BLaER1 (cell line): ENCODE measurements at regions not wholly inside any gene's neighbourhood (a gene's known extent, or its start where the extent isn't known, plus 50 kb on each side); places are given as distances from the start of the nearest gene placed in this dataset.

Experiments used
- H3K27ac ChIP-seq: shearing (Covaris generic); formaldehyde crosslinking; 2 replicates; pipeline ENCODE4 v1.8.1; 2022
- H3K27me3 ChIP-seq: shearing (Covaris generic); formaldehyde crosslinking; 2 replicates; pipeline ENCODE4 v1.8.1; 2022
- H3K36me3 ChIP-seq: shearing (Covaris generic); formaldehyde crosslinking; 2 replicates; pipeline ENCODE4 v1.8.1; 2022
- H3K4me1 ChIP-seq: shearing (Covaris generic); formaldehyde crosslinking; 2 replicates; pipeline ENCODE4 v1.8.1; 2022
- H3K4me2 ChIP-seq: shearing (Covaris generic); formaldehyde crosslinking; 2 replicates; pipeline ENCODE4 v1.8.1; 2022
- H3K4me3 ChIP-seq: shearing (Covaris generic); formaldehyde crosslinking; 2 replicates; pipeline ENCODE4 v1.8.1; 2022
- H3K9ac ChIP-seq: shearing (Covaris generic); formaldehyde crosslinking; 2 replicates; pipeline ENCODE4 v1.8.1; 2022
- H3K9me3 ChIP-seq: shearing (Covaris generic); formaldehyde crosslinking; 2 replicates; pipeline ENCODE4 v1.8.1; 2022
- H4K20me1 ChIP-seq: shearing (Covaris generic); formaldehyde crosslinking; 2 replicates; pipeline ENCODE4 v1.8.1; 2022
- Cebpa-rat ChIP-seq: shearing (Covaris generic); IDR thresholded peaks from 2 replicates; pipeline ENCODE4 v1.8.1; 2022

DNA sequence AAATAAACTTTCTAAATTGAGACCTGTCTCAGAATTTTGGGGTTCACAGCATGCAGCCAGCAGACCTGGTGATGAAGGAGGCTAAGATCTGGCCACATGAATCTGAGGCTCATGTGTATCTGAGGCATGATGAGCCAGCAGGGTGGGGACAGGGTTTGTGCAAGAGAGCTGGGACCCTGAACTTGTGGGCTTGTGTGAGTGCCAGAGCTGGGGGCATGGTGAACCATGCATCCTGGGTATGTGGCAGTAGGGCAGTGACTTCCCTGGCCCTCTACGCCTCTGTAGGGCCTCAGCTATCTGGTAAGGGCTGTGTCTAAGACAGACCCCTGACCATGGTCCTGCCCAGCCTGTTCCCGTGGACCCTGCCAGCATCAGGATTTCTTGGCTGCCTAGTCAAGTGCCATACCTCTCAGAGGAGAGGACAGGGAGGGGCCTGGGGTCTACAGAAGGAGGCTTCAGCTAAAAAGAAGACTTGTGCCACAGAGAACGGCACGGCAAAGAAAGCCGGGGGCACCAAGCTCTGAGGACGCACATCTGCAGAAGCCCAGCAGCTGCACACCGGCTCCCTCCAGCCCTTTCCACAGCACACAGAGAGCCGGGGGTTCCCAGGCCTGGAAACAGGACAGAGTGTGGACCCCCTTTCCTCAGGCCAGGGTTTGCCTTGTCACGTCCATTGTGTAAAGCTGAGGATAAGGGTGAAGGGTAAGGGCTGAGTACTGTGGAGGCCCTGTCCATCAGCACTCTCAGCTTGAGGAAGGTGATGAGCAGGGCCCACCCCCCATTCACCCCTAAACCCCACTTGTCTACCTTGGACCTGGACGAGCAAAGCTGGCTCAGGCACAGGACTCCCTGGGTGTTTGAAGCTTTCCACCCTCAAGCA, 130.1 kb downstream of the MRPL36 start:
- Histone ChIP-seq H3K4me2 (no peak overlapping the region), H4K20me1 (no peaks in the 10 kb centered on the region), H3K9ac (no peak overlapping the region), H3K4me1 (peaks cover 21% of the 10 kb centered on the region), H3K36me3 (no peaks in the 10 kb centered on the region), H3K27ac (no peak overlapping the region), H3K27me3 (peaks cover 47% of the 10 kb centered on the region), H3K4me3 (no peak overlapping the region), H3K9me3 (peaks cover 9% of the 10 kb centered on the region; the same call in 1 of the 2 replicates)
- no peak for TF ChIP-seq Cebpa-rat

DNA sequence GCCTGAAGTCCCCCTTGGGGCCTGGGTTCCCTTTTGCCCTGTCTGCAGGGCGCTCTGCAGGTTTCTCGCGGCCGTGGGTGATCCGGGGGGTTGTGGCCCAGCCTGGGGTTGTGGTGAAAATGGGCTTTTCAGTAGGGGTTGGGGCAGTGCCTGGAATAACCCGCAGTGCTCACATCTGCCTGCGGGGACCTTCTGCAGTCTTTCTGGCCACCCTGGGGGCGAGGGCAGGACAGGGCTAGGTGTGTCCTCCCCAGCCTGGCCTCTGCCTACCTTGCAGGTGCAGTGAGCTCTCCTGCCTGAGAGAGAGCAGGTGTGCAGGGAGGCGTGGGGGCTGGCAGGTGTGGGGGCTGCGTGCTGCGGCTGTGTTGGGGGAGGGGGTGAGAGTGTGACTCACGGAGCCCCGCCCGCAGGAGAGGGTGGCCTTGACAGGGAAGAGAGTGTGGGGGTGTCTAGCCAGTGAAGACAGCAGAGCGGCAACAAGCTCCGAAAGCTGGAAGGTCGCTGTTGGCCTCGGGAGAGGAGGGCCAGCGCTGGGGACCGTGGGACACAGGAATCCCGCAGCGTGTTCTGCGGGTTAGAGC, 131.4 kb downstream of the MRPL36 start:
- no peak overlapping the region for H3K27ac ChIP-seq
- peaks cover 9% of the 10 kb centered on the region; the same call in 1 of the 2 replicates for H3K9me3 ChIP-seq
- no peak overlapping the region for H3K9ac ChIP-seq
- H3K27me3 ChIP-seq = peaks cover 51% of the 10 kb centered on the region
- peaks cover 21% of the 10 kb centered on the region for H3K4me1 ChIP-seq
- H3K4me2 ChIP-seq = peak overlapping the region; percentile 88
- H3K36me3 ChIP-seq = no peaks in the 10 kb centered on the region
- H4K20me1 ChIP-seq = no peaks in the 10 kb centered on the region
- no peak for TF ChIP-seq Cebpa-rat
- H3K4me3 ChIP-seq = peak overlapping the region; percentile 59

DNA sequence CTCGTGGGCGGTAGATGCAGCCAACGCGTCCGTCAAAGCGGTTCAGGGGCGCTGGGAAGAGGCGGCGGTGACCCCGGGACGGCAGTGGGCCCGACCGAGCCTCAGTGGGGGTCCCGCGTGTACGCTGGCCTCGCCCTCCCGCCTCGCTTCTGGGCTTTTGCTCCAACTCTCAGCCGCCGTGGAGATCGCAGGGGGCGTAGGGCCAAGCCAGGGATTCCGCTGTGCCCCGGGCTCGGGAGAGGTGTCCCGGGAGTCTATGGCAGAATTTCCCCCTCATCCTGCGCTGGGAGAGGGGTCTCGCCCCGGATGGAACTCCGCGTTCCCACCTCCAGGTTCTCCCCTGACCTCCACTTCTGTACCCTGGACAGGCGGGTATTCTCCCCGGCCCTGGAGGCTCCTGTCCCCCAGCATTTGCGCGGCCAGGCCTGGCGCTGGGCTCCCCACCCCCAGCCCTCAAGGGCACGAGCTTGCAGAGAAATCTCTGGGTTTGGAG, 131.9 kb downstream of the MRPL36 start:
- H3K27me3 ChIP-seq = peaks cover 51% of the 10 kb centered on the region
- H3K4me2 ChIP-seq = peak overlapping the region; percentile 88
- TF ChIP-seq Cebpa-rat = no peak
- H3K4me3 ChIP-seq = peak overlapping the region; percentile 59
- peaks cover 21% of the 10 kb centered on the region for H3K4me1 ChIP-seq
- H3K27ac ChIP-seq = no peak overlapping the region
- 0 out of 2 replicates have a peak overlapping the region, but pooled peaks have one; percentile 3 for H3K9ac ChIP-seq
- no peaks in the 10 kb centered on the region for H4K20me1 ChIP-seq
- no peaks in the 10 kb centered on the region for H3K36me3 ChIP-seq
- peaks cover 9% of the 10 kb centered on the region; the same call in 1 of the 2 replicates for H3K9me3 ChIP-seq

DNA sequence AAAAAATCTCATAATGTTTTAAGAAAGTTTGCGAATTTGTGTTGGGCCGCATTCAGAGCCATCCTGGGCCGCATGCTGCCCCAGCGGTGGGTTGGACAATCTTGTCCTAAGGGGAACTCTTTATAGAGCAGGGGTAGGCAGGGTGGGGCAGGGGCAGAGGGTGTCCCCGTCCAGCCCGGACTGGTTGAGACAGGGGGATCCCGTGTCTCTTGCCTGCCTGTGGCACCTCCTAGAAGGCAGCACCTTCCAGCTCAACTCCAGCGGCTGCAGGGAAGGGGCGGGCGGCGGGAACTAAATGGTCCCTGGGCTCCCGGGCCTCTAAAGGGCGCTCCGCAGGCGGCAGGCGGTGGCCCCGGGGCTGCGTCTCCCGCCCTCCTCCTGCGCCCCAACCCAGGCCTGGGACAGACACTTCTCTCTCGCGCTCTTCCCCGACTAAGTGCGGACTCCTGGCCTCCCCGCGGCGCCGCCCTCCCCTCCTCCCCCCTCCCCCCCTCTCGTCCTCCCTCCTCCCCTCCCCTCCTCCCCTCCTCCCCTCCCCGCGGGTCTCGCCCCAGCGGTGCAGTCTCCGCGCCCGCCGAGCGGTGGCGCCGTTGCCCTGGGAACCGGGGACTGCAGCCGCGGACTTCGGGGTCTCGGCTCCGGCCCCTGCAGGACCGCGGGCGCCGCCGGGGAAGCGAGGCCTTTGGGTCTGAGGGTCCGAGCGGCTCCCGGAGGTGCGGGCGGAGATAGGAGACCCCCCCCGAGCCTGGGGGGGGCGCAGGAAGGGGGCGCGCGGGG, 132.6 kb downstream of the MRPL36 start:
- TF ChIP-seq Cebpa-rat = no peak
- Histone ChIP-seq H3K4me2 (peak overlapping the region; percentile 88), H4K20me1 (no peaks in the 10 kb centered on the region), H3K9ac (no peak overlapping the region), H3K27me3 (peaks cover 51% of the 10 kb centered on the region), H3K36me3 (no peaks in the 10 kb centered on the region), H3K9me3 (peaks cover 9% of the 10 kb centered on the region; the same call in 1 of the 2 replicates), H3K4me3 (peak overlapping the region; percentile 59), H3K4me1 (peaks cover 22% of the 10 kb centered on the region), H3K27ac (no peak overlapping the region)

DNA sequence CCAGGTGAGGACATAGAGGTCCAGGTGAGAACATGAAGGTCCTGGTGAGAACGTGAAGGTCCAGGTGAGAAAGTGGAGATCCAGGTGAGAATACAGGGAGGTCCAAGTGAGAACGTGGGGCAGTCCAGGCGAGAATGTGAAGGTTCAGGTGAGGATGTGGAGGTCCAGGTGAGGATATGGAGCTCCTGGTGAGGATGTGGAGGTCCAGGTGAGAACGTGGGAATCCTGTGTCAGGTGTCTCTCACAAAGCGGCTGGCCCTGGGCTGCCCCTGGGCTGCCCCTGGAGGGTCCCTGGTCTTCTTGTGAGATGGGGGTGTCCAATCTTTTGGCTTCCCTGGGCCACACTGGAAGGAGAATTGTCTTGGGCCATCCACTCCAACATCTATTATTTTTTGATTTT, 133.4 kb downstream of the MRPL36 start:
- TF ChIP-seq Cebpa-rat = no peak
- peaks cover 51% of the 10 kb centered on the region for H3K27me3 ChIP-seq

DNA sequence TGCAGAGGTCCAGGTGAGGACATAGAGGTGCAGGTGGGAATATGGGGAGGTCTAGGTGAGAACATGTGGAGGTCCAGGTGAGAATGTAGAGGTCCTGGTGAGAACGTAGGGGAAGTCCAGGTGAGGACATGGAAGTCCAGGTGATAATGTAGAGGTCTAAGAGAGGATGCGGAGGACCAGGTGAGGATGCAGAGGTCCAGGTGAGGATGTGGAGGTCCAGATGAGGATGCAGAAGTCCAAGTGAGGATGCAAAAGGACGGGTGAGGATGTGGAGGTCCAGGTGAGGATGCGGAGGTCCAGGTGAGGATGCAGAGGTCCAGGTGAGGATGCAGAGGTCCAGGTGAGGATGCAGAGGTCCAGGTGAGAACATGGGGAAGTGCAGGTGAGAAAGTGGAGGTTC, 133.8 kb downstream of the MRPL36 start:
- no peak for TF ChIP-seq Cebpa-rat
- Histone ChIP-seq H3K27ac (no peak overlapping the region), H4K20me1 (no peaks in the 10 kb centered on the region), H3K9me3 (peaks cover 9% of the 10 kb centered on the region; the same call in 1 of the 2 replicates), H3K4me3 (no peak overlapping the region), H3K36me3 (no peaks in the 10 kb centered on the region), H3K27me3 (peaks cover 51% of the 10 kb centered on the region), H3K9ac (no peak overlapping the region), H3K4me2 (no peak overlapping the region), H3K4me1 (peaks cover 32% of the 10 kb centered on the region)

More for the DNA sequence above, 133.4 kb downstream of the MRPL36 start:
- Histone ChIP-seq H3K36me3 (no peaks in the 10 kb centered on the region), H3K27ac (no peak overlapping the region), H3K4me3 (no peak overlapping the region), H3K9me3 (peaks cover 9% of the 10 kb centered on the region; the same call in 1 of the 2 replicates), H3K4me2 (peak overlapping the region; percentile 88), H4K20me1 (no peaks in the 10 kb centered on the region), H3K9ac (no peak overlapping the region), H3K4me1 (peaks cover 30% of the 10 kb centered on the region)

DNA sequence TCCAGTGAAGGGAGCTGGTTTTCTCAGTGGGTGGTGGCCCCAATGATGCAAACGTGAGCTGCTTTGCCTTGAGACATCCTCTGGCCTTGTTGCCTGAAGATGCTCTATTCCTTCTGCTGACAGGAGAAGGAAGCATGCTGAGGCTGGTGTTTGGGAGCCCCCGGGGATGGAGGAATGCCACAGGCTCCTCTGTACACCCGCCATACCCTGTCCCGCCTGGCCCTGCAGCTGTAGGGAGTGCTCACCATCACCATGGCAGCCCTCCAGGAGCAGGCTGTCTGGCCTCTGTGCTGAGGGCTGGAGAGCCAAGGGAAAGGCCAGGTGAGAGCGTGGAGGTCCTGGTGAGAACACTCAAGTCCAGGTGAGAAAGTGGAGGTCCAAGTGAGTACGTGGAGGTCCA, 134.4 kb downstream of the MRPL36 start:
- Histone ChIP-seq H3K27ac (no peak overlapping the region), H3K4me2 (no peak overlapping the region), H3K9ac (no peak overlapping the region), H3K27me3 (peaks cover 51% of the 10 kb centered on the region), H3K9me3 (peaks cover 7% of the 10 kb centered on the region; the same call in 1 of the 2 replicates), H4K20me1 (no peaks in the 10 kb centered on the region), H3K36me3 (no peaks in the 10 kb centered on the region), H3K4me1 (peaks cover 32% of the 10 kb centered on the region), H3K4me3 (no peak overlapping the region)
- TF ChIP-seq Cebpa-rat = no peak

DNA sequence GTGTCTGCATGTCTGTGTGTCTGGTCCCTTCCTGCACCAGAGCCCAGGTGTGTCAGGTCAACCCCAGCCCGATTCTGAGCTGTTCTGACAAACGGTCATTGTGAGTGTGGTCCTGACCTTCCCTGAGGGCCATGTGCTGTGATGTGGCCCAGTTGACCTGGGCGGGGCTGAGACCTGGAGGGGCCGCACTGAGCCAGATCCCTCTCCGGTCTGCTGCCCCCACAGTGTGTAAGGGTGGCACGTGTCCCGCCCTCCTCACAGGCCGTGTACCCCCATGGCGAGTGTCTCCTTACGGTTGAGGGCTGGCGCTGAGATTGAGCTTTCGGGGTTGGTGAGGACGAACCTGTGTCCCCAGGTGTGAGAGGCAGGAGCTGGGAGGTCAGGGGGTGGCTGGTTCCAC, 136.5 kb downstream of the MRPL36 start:
- TF ChIP-seq Cebpa-rat = no peak
- H3K27me3 ChIP-seq = peaks cover 36% of the 10 kb centered on the region
- H3K4me3 ChIP-seq = no peak overlapping the region
- H3K4me1 ChIP-seq = peaks cover 26% of the 10 kb centered on the region
- H3K9ac ChIP-seq = no peak overlapping the region
- H3K27ac ChIP-seq = no peak overlapping the region
- H3K36me3 ChIP-seq = no peaks in the 10 kb centered on the region
- H4K20me1 ChIP-seq = no peaks in the 10 kb centered on the region
- H3K9me3 ChIP-seq = no peaks in the 10 kb centered on the region
- H3K4me2 ChIP-seq = no peak overlapping the region

DNA sequence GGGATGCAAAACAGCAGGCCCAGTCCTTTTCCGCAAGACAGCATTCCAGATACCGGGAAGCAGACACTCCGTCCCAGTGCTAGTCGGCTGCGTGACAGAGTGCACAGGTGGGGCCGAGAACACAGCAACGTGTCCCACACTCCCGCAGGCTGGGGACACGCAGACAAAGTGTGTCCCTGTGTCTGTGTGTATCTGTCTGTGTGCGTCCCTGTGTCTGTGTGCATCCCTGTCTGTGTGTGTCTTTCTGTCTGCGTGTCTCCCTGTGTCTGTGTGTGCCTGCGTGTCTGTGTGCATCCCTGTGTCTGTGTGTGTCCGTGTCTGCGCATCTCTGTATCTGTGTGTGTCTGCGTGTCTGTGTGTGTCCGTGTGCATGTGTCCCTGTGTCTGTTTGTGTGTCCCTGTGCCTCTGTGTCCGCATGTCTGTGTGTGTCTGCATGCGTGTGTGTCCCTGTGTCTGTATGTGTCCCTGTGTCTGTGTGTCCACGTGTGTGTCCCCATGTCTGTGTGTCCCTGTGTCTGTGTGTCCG, 137.0 kb downstream of the MRPL36 start:
- TF ChIP-seq Cebpa-rat = no peak
- peaks cover 31% of the 10 kb centered on the region for H3K27me3 ChIP-seq
- H3K4me1 ChIP-seq = peaks cover 20% of the 10 kb centered on the region
- no peak overlapping the region for H3K4me2 ChIP-seq
- no peaks in the 10 kb centered on the region for H4K20me1 ChIP-seq
- H3K36me3 ChIP-seq = no peaks in the 10 kb centered on the region
- H3K4me3 ChIP-seq = no peak overlapping the region
- no peak overlapping the region for H3K27ac ChIP-seq
- H3K9ac ChIP-seq = no peak overlapping the region
- H3K9me3 ChIP-seq = no peaks in the 10 kb centered on the region
